H1 (cell line): ENCODE measurements at regions not wholly inside any gene's neighbourhood (a gene's known extent, or its start where the extent isn't known, plus 50 kb on each side); places are given as distances from the start of the nearest gene placed in this dataset.

ENCODE experiments used
- CTCF ChIA-PET: fragments of 300-600 bp; sonication (Branson Sonifier 250); formaldehyde crosslinking; loops from one replicate; lab custom pipeline; 2021; ENCODE audit not compliant: partially characterized antibody; lab: Charles Lee
- POLR2A ChIA-PET: fragments of 300-600 bp; sonication (Branson Sonifier 250); formaldehyde crosslinking; loops from one replicate; lab custom pipeline; 2021; ENCODE audit warnings: inconsistent platforms; ENCODE audit not compliant: partially characterized antibody; lab: Charles Lee
- DNase-seq, 2 experiments: peaks; one replicate each; pipeline versions ENCODE4 v3.0.0 to v3.0.0-alpha.2; 2010 to 2022; ENCODE audit warnings: low spot score in 2 of 2, low read depth in 1 of 2, mixed read lengths in 1 of 2
- FAIRE-seq: peaks from 2 replicates; lab custom pipeline; 2011; peaks lifted over from hg19 to GRCh38; lab: Jason Lieb, UNC
- H2AFZ ChIP-seq: 2 replicates; pipeline ENCODE4 v1.8.1; 2012; ENCODE audit warnings: low read length, inconsistent platforms
- H2AK5ac ChIP-seq: 2 replicates; pipeline ENCODE4 v1.6.1; 2013; ENCODE audit warnings: low read depth, low read length
- H2BK120ac ChIP-seq: replicated peaks from 2 replicates; pipeline ENCODE3; 2013; ENCODE audit warnings: low read depth, low read length, inconsistent platforms
- H2BK12ac ChIP-seq: 2 replicates; pipeline ENCODE4 v1.6.1; 2013; ENCODE audit warnings: low read depth, low read length
- H2BK15ac ChIP-seq: 2 replicates; pipeline ENCODE4 v1.6.1; 2013; ENCODE audit warnings: low read length
- H2BK20ac ChIP-seq: 2 replicates; pipeline ENCODE4 v1.6.1; 2013; ENCODE audit warnings: low read length
- H2BK5ac ChIP-seq: 2 replicates; pipeline ENCODE4 v1.6.1; 2013; ENCODE audit warnings: low read depth, low read length
- H3K14ac ChIP-seq: 2 replicates; pipeline ENCODE4 v1.6.1; 2013; ENCODE audit warnings: inconsistent platforms; ENCODE audit not compliant: insufficient read length
- H3K18ac ChIP-seq: 2 replicates; pipeline ENCODE4 v1.6.1; 2013; ENCODE audit warnings: low read length; ENCODE audit errors: extremely low read depth
- H3K23ac ChIP-seq: 2 replicates; pipeline ENCODE4 v1.6.1; 2013; ENCODE audit warnings: inconsistent platforms; ENCODE audit not compliant: insufficient read length
- H3K23me2 ChIP-seq: 2 replicates; pipeline ENCODE4 v1.6.1; 2013; ENCODE audit warnings: low read depth, low read length
- H3K27ac ChIP-seq: 2 replicates; pipeline ENCODE4 v1.6.1; 2011; ENCODE audit warnings: low read depth, low read length, inconsistent platforms
- H3K27me3 ChIP-seq, 4 experiments: replicated peaks in 1 of 4; 1 replicate in 1 of 4; 2 replicates in 3 of 4; pipeline versions ENCODE4 v1.6.1 to v1.8.1; 2011 to 2013; ENCODE audit warnings: low read length in 3 of 4, mild to moderate bottlenecking in 3 of 4, inconsistent platforms in 2 of 4, mixed read lengths in 2 of 4, moderate library complexity in 1 of 4; ENCODE audit not compliant: control insufficient read depth in 3 of 4, insufficient read depth in 3 of 4; ENCODE audit errors: extremely low read depth in 1 of 4
- H3K36me3 ChIP-seq, 4 experiments: 2 replicates each; pipeline versions ENCODE4 v1.6.1 to v1.8.1; 2011 to 2013; ENCODE audit warnings: mild to moderate bottlenecking in 4 of 4, low read length in 3 of 4, moderate library complexity in 2 of 4, control low read depth in 1 of 4, inconsistent platforms in 1 of 4; ENCODE audit not compliant: insufficient read depth in 4 of 4, control insufficient read depth in 2 of 4
- H3K4ac ChIP-seq: replicated peaks from 2 replicates; pipeline ENCODE3; 2013; ENCODE audit warnings: low read length, low read depth, mixed read lengths, inconsistent platforms; ENCODE audit not compliant: insufficient read length
- H3K4me1 ChIP-seq, 4 experiments: replicated peaks in 1 of 4; 1 replicate in 1 of 4; 2 replicates in 3 of 4; pipeline versions ENCODE4 v1.6.1 to v1.8.1; 2011 to 2013; ENCODE audit warnings: low read length in 3 of 4, inconsistent platforms in 2 of 4, mixed read lengths in 1 of 4; ENCODE audit not compliant: insufficient read depth in 4 of 4, control insufficient read depth in 3 of 4
- H3K4me2 ChIP-seq, 2 experiments: 2 replicates each; pipeline versions ENCODE4 v1.6.1 to v1.8.1; 2011 to 2013; ENCODE audit warnings: low read depth in 2 of 2, low read length in 2 of 2, control low read depth in 1 of 2, inconsistent platforms in 1 of 2, mild to moderate bottlenecking in 1 of 2; ENCODE audit not compliant: insufficient read depth in 1 of 2
- H3K4me3 ChIP-seq, 4 experiments: fragments of 200-600, 300-600 bp in 1 of 4; sonication (generic), shearing (Covaris generic), sonication (Bioruptor Twin) in 1 of 4; 2 replicates each; pipeline versions ENCODE4 v1.5.1 to v1.8.1; 2011 to 2016; ENCODE audit warnings: low read length in 4 of 4, low read depth in 3 of 4, control low read depth in 2 of 4, inconsistent platforms in 2 of 4, mild to moderate bottlenecking in 2 of 4, mixed read lengths in 1 of 4, moderate library complexity in 1 of 4; ENCODE audit not compliant: insufficient read depth in 2 of 4; ENCODE audit errors: extremely low read depth in 1 of 4
- H3K56ac ChIP-seq: replicated peaks from 2 replicates; pipeline ENCODE3; 2013; ENCODE audit warnings: low read depth, mild to moderate bottlenecking, mixed read lengths, low read length, inconsistent platforms; ENCODE audit not compliant: insufficient read length
- H3K79me1 ChIP-seq: 2 replicates; pipeline ENCODE4 v1.6.1; 2013; ENCODE audit warnings: low read depth, low read length, control low read depth
- H3K79me2 ChIP-seq, 2 experiments: 2 replicates each; pipeline versions ENCODE4 v1.6.1 to v1.8.1; 2012 to 2013; ENCODE audit warnings: low read length in 2 of 2, mild to moderate bottlenecking in 2 of 2, inconsistent platforms in 1 of 2; ENCODE audit not compliant: insufficient read depth in 2 of 2, control insufficient read depth in 1 of 2
- H3K9ac ChIP-seq, 4 experiments: replicated peaks in 1 of 4; 1 replicate in 1 of 4; 2 replicates in 3 of 4; pipeline versions ENCODE4 v1.6.1 to v1.8.1; 2011 to 2013; ENCODE audit warnings: low read depth in 3 of 4, low read length in 3 of 4, control low read depth in 2 of 4, mild to moderate bottlenecking in 2 of 4, moderate library complexity in 2 of 4, inconsistent platforms in 1 of 4; ENCODE audit errors: extremely low read depth in 1 of 4
- H3K9me3 ChIP-seq, 2 experiments: 2 replicates each; pipeline versions ENCODE4 v1.6.1 to v1.8.1; 2012 to 2013; ENCODE audit warnings: mild to moderate bottlenecking in 2 of 2, moderate library complexity in 2 of 2, control low read depth in 1 of 2, inconsistent platforms in 1 of 2, low read depth in 1 of 2, low read length in 1 of 2, mixed read lengths in 1 of 2; ENCODE audit not compliant: insufficient read depth in 2 of 2
- H4K20me1 ChIP-seq, 2 experiments: replicated peaks in 1 of 2; 2 replicates each; pipeline versions ENCODE3 to v1.8.1; 2011 to 2013; ENCODE audit warnings: inconsistent platforms in 2 of 2, low read length in 2 of 2, mild to moderate bottlenecking in 1 of 2; ENCODE audit not compliant: insufficient read depth in 2 of 2, control insufficient read depth in 1 of 2
- H4K5ac ChIP-seq: 2 replicates; pipeline ENCODE4 v1.6.1; 2013; ENCODE audit warnings: low read length, low read depth, mixed read lengths, inconsistent platforms; ENCODE audit not compliant: insufficient read length
- H4K8ac ChIP-seq: 2 replicates; pipeline ENCODE4 v1.8.0; 2013; ENCODE audit warnings: mild to moderate bottlenecking, moderate library complexity, low read length, inconsistent platforms; ENCODE audit not compliant: insufficient read depth; ENCODE audit errors: extremely low read depth
- H4K91ac ChIP-seq: replicated peaks from 2 replicates; pipeline ENCODE3; 2013; ENCODE audit warnings: low read length, mixed read lengths, inconsistent platforms; ENCODE audit not compliant: insufficient read length
- ATF3 ChIP-seq: IDR thresholded peaks from 2 replicates; pipeline ENCODE4 v1.6.1; 2011; ENCODE audit warnings: low read depth, mild to moderate bottlenecking, low read length; ENCODE audit not compliant: insufficient read depth
- CHD1 ChIP-seq: IDR thresholded peaks from 2 replicates; pipeline ENCODE4 v1.6.1; 2012; ENCODE audit warnings: low read depth, low read length, improper control_type of control experiment
- FOSL1 ChIP-seq: IDR thresholded peaks from 2 replicates; pipeline ENCODE4 v1.6.1; 2011; ENCODE audit warnings: mild to moderate bottlenecking, low read depth, low read length, moderate library complexity; ENCODE audit not compliant: insufficient read depth
- JUND ChIP-seq: IDR thresholded peaks from 2 replicates; pipeline ENCODE4 v1.6.1; 2011; ENCODE audit warnings: mild to moderate bottlenecking, improper control_type of control experiment, low read length
- RBBP5 ChIP-seq: IDR thresholded peaks from 2 replicates; pipeline ENCODE4 v1.7.1; 2012; ENCODE audit warnings: low read depth, mild to moderate bottlenecking, inconsistent platforms, low read length, moderate library complexity, borderline replicate concordance
- SIX5 ChIP-seq: IDR thresholded peaks from 2 replicates; pipeline ENCODE4 v1.6.1; 2011; ENCODE audit warnings: mild to moderate bottlenecking, low read depth, low read length
- SP2 ChIP-seq: IDR thresholded peaks from 2 replicates; pipeline ENCODE4 v1.6.1; 2012; ENCODE audit warnings: mild to moderate bottlenecking, low read length, inconsistent platforms
- WGBS, 2 experiments: shearing (Covaris generic) in 1 of 2; methylation state at CpG; one replicate each; pipeline versions ENCODE4 v1.1.6 to v1.1.7; 2013 to 2015; ENCODE audit warnings: low lambda C conversion rate in 2 of 2, mixed read lengths in 2 of 2, inconsistent platforms in 1 of 2, low coverage in 1 of 2, missing lambda C conversion rate in 1 of 2; ENCODE audit not compliant: insufficient replicate concordance in 2 of 2, insufficient coverage in 1 of 2, insufficient read length in 1 of 2; ENCODE audit errors: extremely low coverage in 1 of 2, missing lambda C conversion rate in 1 of 2; 5-methylcytosine and 5-hydroxymethylcytosine counted together

- no peak overlapping the region for H2BK120ac ChIP-seq
- no peak overlapping the region for H4K5ac ChIP-seq
- no peak overlapping the region for H4K91ac ChIP-seq
- no peak overlapping the region for H2BK12ac ChIP-seq
- no peak for FAIRE-seq
- no peak overlapping the region for H3K4me3 ChIP-seq
- no peak for DNase-seq
- H3K4me1 ChIP-seq, result no peaks in the 10 kb centered on the region
- H3K4me2 ChIP-seq, result no peak overlapping the region
- no peak overlapping the region for H3K14ac ChIP-seq
- no peak overlapping the region for H4K8ac ChIP-seq
- H3K23me2 ChIP-seq, result no peaks in the 10 kb centered on the region
- no peak overlapping the region for H2AK5ac ChIP-seq
- H3K27me3 ChIP-seq, result peaks cover 0 to 1% (median 0%) of the 10 kb centered on the region in 4 experiments; a peak in 1 of 7 replicates
- H3K9ac ChIP-seq, result no peak overlapping the region
- H3K79me1 ChIP-seq, result no peaks in the 10 kb centered on the region
- H3K18ac ChIP-seq, result no peak overlapping the region
- no peaks in the 10 kb centered on the region for H3K79me2 ChIP-seq
- no peak overlapping the region for H2BK5ac ChIP-seq
- TF ChIP-seq ATF3, result no peak
- no peak for TF ChIP-seq FOSL1
- TF ChIP-seq SIX5, result no peak
- no peak for TF ChIP-seq SP2
- TF ChIP-seq RBBP5, result no peak
- no peak for TF ChIP-seq JUND
- no peak for TF ChIP-seq CHD1
- H4K20me1 ChIP-seq, result no peaks in the 10 kb centered on the region
- ChIA-PET POLR2A (interaction anchor here (0.5 kb wide), 1 partner anchor 194 kb away, joined by 4 read pairs; no protein-coding TSS in a partner anchor), CTCF (interaction anchor here (0.9 to 3.0 kb wide), 6 partner anchors 9 to 334 kb away, joined by 3 to 11 read pairs (median 5); no protein-coding TSS in a partner anchor)
- H3K23ac ChIP-seq, result no peak overlapping the region
- H3K56ac ChIP-seq, result no peak overlapping the region
- no peak overlapping the region for H3K4ac ChIP-seq
- no peak overlapping the region for H3K27ac ChIP-seq
- H3K9me3 ChIP-seq, result no peaks in the 10 kb centered on the region
- WGBS, 2 experiments, result 84% methylated on average over 2 of the region's 2 CpGs; no CpG with 5 or more reads in 1 of the 2 experiments
- no peak overlapping the region for H2AFZ ChIP-seq
- no peaks in the 10 kb centered on the region for H3K36me3 ChIP-seq
- H2BK20ac ChIP-seq, result no peak overlapping the region
- H2BK15ac ChIP-seq, result no peak overlapping the region
Measured at GRCh38 chr11:128298271-128298670, 289.1 kb downstream of the ETS1 start.
